ENCODE measurements at regions not wholly inside any gene's neighbourhood (a gene's known extent, or its start where the extent isn't known, plus 50 kb on each side); places are given as distances from the start of the nearest gene placed in this dataset.

GRCh38 chr13:100746953-100747683, 72.5 kb upstream of the TMTC4 start:
- no peaks in the 10 kb centered on the region for H3K4me1 ChIP-seq (ENCODE audit: low read depth)
- intact Hi-C loops (cut with DNase I, micrococcal nuclease) = no loop called here
- TF ChIP-seq CTCF (IDR thresholded peaks at IDR 0.05) = no peak
- no peaks in the 10 kb centered on the region for H3K9me3 ChIP-seq
- DNase-seq (no peak), ATAC-seq (no peak)
- no peak overlapping the region for H3K4me3 ChIP-seq
- no peaks in the 10 kb centered on the region for H3K36me3 ChIP-seq (ENCODE audit: low read depth)

DNA sequence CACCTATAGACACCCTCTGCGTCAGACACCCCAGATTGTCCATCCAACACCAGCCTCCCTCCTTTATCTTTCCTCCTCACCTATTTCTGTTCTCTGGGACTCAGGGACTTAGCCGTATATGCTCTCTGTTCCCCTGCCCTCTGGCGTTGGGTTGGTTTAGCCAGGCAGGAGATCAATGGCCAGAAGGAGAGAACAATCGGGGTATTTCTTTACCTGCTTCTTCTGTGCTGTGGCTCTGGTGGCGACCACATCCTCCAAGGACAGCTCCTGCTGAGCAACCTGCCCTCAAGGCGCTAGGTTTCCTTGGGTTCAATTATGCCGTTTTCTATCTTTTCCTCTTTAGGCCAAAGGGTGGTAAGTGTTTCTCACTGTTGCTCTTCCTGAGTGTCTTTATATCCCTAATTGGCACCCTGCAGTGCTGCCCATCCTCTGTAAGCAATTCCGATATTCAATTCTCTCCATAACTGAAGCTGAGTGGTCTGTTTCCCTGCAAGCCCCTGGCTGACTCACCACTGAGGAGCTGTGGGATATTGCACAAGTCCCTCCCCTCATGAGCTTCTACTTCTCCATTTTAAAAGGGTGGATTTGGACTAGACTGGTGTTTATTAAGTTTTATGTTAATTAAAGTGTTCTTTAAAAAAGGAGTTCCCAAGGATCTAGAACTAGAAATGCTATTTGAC, 63.7 kb upstream of the TMTC4 start:
- TF ChIP-seq CTCF (IDR thresholded peaks at IDR 0.05) = no peak
- no peak for DNase-seq
- no peak overlapping the region for H3K4me3 ChIP-seq
- ATAC-seq = no peak
- H3K4me1 ChIP-seq (ENCODE audit: low read depth) = no peaks in the 10 kb centered on the region
- intact Hi-C loops (cut with DNase I, micrococcal nuclease) = no loop called here
- H3K9me3 ChIP-seq = no peaks in the 10 kb centered on the region
- no peaks in the 10 kb centered on the region for H3K36me3 ChIP-seq (ENCODE audit: low read depth)

DNA sequence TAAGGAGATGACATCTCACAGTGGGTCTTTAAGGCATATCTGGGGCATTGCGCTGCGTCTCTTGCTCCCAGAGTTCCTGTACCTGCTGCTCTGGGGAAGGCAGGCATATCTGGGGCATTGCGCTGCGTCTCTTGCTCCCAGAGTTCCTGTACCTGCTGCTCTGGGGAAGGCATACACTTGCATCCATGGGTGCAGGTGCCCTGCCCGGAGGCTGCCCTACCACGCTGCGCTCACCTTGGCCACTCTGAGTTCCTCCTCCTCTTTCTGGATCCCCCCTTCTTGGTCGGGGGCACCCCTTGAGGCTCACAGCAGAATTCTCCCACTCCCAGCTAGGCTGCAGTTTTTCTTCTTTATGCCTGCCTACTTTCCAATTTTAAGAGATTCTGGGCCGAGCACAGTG, 60.9 kb upstream of the TMTC4 start:
- TF ChIP-seq CTCF (IDR thresholded peaks at IDR 0.05) = no peak
- ATAC-seq (no peak), DNase-seq (no peak)
- H3K36me3 ChIP-seq (ENCODE audit: low read depth) = no peaks in the 10 kb centered on the region
- no peaks in the 10 kb centered on the region for H3K9me3 ChIP-seq
- H3K4me3 ChIP-seq = no peak overlapping the region
- intact Hi-C loops (cut with DNase I, micrococcal nuclease) = no loop called here
- H3K4me1 ChIP-seq (ENCODE audit: low read depth) = no peaks in the 10 kb centered on the region

- no peak for TF ChIP-seq CTCF (IDR thresholded peaks at IDR 0.05)
- H3K36me3 ChIP-seq (ENCODE audit: low read depth) = no peaks in the 10 kb centered on the region
- H3K9me3 ChIP-seq = no peaks in the 10 kb centered on the region
- ATAC-seq = no peak
- H3K4me1 ChIP-seq (ENCODE audit: low read depth) = no peaks in the 10 kb centered on the region
- DNase-seq = no peak
- no peak overlapping the region for H3K4me3 ChIP-seq
- intact Hi-C loops (cut with DNase I, micrococcal nuclease) = no loop called here
Measured at GRCh38 chr13:100734194-100734720, 59.7 kb upstream of the TMTC4 start.

- Histone ChIP-seq H3K9me3 (no peaks in the 10 kb centered on the region), H3K4me1 (ENCODE audit: low read depth) (no peaks in the 10 kb centered on the region), H3K36me3 (ENCODE audit: low read depth) (no peaks in the 10 kb centered on the region), H3K4me3 (no peak overlapping the region)
- no peak for ATAC-seq
- DNase-seq = no peak
- intact Hi-C loops (cut with DNase I, micrococcal nuclease) = no loop called here
- TF ChIP-seq CTCF (IDR thresholded peaks at IDR 0.05) = no peak
Measured at GRCh38 chr13:100733261-100733660, 58.7 kb upstream of the TMTC4 start.
